Cardiac septum (tissue), 1 donor: ENCODE measurements at regions not wholly inside any gene's neighbourhood (a gene's known extent, or its start where the extent isn't known, plus 50 kb on each side); places are given as distances from the start of the nearest gene placed in this dataset.
"Not testable (repeated sequence)": the region's sequence is repeated elsewhere in the genome, so short reads cannot be mapped to it uniquely, and the experiment has no call there.

Experiments used
- DNase-seq: peaks from one replicate; pipeline ENCODE4 v3.0.0-alpha.2; 2020; ENCODE audit warnings: low spot score
- intact Hi-C: fragments of 100-400 bp; cut with DNase I; formaldehyde crosslinking; loops from one replicate; pipeline ENCODE4 v1.14.0; 2022
- donor health status: DM: no; HTN: no; CAD: no.

DNA sequence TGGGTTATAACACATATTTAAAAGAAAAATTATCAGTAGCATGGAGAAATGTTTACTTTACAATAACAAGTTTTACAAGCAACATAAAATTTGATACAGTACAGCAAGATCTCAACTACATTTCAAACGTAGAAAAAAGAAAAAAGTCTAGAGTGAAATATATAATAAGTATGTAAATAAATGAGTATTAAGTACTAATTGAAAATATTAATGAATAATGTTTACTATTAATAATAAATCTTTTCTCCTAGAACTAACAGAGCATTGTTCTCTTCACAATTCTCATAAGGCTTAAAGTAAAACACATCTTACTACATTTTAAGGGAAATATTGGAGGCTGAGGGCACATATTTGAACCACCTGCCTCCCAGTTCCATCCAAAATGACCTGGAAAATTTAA, 72.1 kb downstream of the TMEM212 start:
- no peak for DNase-seq

DNA sequence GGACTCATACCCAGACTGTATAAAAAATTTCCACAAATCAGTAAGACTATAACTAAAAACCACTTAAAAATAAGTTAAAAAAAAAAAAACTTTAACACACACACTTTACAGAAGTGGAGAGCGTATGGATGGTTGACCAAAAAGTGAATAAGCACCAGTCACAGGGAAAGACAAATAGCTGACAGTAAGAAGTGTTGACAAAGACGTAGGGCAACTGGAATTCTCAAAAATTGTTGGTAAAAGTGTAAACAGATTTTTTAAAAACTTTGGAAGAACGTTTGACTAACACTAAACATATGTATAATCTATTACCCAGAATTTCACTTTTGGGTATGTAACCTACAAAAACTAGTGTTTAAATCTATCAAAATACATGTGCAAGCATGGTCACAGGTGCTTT, 73.7 kb downstream of the TMEM212 start:
- DNase-seq: no peak
- intact Hi-C loops: no loop called here

More for the DNA sequence above, 72.1 kb downstream of the TMEM212 start:
- intact Hi-C loops: no loop called here

DNA sequence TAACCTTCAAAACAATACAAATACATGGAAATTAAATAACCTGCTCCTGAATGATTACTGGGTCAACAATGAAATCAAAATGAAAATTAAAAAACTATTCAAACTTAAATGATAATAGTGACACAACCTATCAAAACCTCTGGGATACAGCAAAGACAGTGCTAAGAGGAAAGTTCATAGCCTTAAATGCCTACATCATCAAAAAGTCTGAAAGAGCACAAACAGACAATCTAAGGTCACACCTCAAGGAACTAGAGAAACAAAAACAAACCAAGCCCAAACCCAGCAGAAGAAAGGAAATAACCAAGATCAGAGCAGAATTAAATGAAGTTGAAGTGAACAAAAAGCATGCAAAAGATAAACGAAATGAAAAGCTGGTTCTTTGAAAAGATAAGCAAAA, 79.5 kb downstream of the TMEM212 start:
- DNase-seq, intact Hi-C loops: not testable (repeated sequence)

DNA sequence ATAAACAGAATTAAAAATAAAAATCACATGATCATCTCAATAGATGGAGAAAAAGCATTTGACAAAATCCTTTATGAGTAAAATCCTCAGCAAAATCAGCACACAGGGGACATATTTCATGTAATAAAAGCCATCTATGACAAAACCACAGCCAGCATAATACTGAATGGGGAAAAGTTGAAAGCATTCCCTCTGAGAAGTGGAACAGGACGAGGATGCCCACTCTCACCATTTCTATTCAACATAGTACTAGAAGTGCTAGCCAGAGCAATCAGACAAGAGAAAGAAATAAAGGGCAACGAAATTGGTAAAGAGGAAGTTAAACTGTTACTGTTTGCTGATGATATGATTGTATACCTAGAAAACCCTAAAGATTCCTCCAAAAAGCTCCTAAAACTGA, 80.5 kb downstream of the TMEM212 start:
- intact Hi-C loops, DNase-seq: not testable (repeated sequence)

DNA sequence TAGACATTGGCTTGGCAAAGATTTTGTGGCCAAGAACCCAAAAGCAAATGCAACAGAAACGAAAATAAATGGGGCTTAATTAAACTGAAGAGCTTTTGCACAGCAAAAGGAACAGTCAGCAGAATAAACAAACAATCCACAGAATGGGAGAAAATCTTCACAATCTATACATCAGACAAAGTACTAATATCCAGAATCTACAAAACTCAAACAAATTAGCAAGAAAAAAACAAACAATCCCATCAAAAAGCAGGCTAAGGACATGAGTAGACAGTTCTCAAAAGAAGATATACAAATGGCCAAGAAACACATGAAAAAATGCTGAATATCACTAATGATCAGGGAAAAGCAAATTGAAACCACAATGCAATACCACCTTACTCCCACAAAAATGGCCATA, 81.7 kb downstream of the TMEM212 start:
- DNase-seq, intact Hi-C loops: not testable (repeated sequence)

DNA sequence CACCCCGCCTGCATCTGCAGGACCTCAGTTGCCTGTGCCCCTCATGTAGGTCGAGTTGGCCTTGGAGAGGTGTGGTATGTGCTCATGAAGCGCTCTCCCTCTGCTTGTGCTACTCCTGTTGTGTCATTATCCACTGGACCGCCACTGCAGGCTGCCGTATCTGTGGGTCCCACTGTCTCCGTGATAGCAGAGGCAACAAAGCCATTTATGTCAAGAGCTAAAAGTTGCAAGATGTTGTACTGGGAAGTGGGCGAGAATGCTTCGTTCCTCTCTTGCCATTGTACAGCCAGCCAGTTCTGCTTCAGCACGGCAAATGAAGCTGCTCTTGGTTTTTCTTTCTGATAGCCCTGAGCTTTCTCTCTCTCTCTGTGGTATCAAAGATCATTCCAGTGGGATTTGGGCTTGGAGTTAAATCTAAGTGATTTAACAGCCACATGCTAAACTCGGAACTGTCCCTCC, 89.0 kb downstream of the TMEM212 start:
- DNase-seq: no peak

DNA sequence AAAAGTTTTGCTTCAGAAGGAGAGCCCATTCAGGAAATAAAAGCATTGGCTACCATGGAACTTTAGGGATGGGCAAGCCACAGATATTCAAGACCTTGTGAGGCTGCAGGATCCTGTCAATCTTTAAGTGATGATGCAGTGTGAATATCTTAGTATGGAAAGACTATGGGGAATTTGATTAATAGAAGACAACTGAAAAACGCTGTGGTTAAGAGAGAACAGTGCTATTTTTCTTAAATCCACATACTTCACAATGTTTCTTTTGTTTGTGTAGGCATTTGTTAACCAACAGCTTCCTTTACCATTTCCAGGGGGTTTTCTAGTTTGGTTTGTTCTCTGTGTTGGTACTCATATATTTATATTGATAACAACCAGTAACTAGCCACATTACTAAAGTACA, 90.3 kb downstream of the TMEM212 start:
- intact Hi-C loops: no loop called here
- no peak for DNase-seq

More for the DNA sequence above, 89.0 kb downstream of the TMEM212 start:
- intact Hi-C loops: no loop called here

DNA sequence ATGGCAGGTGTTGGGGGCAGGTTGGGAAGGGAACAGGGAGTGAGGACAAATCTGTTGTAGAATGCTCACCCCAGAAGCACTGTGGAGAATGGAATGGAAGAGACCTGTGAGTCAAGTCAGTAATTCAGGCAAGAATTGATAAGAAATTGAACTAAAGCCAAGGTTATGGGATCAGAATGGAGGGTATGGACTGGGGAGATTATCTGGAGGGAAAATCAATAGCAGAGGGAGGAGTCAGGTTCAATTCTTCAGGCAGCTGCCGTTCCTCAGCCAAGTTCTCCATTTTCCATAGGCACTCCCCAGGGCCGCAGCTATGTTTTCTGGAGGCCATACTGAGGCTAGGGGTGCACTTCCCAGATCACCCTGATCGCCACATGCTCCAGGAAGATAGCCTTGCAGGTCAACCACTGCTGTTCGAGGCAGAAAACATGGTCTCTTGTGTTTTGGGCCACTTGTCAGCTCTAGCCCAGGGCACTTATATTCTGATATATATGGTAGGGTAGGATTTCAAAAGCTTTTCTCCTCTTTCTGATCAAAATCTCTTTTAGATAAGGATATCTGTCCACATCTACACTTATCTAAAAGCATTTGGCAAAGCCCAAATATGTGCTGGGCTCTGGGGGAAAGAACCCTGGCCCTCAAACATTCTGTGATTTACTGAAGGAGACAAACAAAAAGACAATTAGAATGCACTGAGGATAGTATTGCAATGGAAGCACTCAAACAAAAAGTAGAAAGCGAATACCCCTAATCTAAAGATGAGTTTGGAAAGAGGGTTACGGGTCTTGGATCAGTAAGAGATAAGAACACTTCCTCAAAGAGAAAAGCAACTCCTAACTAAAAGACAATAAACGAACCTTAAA, 92.3 kb downstream of the TMEM212 start:
- intact Hi-C loops: no loop called here
- no peak for DNase-seq

DNA sequence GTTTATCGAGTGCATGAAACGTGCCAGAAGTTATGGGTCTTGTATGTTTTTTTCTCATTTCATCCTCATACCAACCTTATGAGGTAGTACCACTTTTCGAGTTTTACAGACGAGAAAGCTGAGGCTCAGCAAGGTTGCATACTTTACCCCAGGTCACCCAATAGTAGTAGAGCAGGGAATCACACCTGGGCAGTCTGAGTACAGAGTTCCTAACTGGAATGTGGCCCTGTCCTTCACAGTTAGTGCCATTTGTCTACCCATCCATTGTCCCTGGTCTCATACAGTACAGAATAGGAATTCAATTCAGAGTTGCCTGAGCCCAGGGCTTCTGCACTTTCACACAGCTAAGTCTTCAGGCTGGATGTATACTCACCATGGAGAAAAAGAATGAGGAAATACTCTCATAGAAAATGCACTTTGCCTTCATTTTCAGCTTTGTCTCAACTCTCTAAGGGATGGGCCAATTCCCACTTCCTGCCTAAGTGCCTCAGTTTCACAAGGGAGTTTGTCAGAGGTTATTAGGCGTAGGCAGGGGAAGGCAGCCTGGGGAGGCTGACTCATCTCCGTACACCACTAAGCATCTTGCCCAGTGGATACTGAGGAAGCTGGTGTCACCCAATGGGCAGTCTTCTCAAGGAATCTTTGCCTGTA, 93.2 kb downstream of the TMEM212 start:
- DNase-seq: no peak
- intact Hi-C loops: no loop called here

DNA sequence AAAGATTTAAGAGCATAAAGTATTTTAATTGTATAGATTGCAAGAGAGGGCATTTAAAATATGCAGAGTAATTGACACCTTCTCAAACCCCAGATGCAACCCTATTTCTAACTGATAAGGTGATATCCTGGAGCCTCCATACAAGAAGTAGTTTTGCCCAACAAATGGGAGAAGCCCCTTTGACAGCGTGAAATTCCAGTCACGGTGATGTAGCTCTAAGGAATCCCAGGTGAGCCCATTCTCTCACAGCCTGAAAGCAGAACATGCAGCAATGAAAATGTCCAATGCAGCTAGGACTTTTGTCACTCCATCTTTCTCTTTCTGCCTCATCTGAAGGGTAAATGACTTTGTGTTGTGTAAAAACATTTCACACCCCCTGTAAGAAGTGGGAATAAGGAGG, 96.4 kb downstream of the TMEM212 start:
- intact Hi-C loops: no loop called here
- DNase-seq: no peak

DNA sequence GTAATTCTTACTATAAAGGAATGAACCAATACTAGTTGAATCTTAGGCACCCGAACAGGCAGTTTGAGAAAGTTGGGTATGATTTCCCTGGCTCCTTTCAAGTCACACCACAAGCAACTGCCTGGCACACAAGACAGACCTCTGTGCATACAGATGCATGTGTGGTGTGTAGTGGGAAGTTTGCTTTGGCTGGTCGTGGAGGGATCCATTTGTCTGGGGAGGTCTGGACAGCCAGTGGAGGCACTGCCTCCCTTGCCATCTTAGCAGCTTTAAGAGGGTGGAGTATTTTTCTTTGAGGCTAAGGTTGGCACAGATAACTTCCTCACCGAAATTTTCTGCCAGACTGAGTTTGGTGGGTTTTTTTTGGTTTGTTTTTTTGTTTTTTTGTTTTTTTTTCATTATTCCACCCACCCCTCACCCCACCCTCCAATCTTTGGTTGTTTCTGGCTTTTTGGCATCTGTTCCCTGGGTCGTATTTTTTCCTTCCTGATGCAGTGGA, 97.1 kb downstream of the TMEM212 start:
- intact Hi-C loops: no loop called here
- no peak for DNase-seq

DNA sequence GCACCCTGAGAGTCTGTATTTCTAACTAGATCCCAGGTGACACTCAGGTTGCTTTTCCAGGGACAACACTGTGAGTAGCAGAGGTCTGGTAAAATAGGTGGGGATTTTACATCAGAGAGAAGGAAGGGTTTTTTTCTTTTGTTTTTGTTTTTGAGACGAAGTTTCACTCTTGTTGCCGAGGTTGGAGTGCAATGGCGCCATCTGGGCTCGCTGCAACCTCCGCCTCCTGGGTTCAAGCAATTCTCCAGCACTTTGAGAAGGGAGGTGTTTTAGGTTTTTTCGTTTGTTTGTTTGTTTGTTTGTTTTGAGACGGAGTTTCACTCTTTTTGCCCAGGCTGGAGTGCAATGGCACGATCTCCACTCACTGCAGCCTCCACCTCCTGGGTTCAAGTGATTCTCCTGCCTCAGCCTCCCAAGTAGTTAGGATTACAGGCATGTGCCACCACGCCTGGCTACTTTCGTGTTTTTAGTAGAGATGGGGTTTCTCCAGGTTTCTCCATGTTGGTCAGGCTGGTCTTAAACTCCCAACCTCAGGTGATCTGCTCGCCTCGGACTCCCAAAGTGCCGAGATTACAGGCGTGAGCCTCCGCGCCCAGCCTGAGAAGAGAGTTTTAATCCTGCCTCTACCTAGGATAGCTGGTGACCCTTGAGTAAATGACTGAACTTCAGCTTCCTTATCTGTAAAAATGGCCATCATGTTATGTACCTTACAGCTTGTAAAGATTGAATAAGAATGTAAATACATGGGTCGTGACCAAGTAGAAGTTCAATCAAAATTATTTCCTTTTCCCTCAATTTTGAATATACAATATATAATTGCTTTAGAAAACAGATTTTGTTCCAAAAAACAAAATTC, 95.9 kb upstream of the FNDC3B start:
- intact Hi-C loops: no loop called here
- no peak for DNase-seq

DNA sequence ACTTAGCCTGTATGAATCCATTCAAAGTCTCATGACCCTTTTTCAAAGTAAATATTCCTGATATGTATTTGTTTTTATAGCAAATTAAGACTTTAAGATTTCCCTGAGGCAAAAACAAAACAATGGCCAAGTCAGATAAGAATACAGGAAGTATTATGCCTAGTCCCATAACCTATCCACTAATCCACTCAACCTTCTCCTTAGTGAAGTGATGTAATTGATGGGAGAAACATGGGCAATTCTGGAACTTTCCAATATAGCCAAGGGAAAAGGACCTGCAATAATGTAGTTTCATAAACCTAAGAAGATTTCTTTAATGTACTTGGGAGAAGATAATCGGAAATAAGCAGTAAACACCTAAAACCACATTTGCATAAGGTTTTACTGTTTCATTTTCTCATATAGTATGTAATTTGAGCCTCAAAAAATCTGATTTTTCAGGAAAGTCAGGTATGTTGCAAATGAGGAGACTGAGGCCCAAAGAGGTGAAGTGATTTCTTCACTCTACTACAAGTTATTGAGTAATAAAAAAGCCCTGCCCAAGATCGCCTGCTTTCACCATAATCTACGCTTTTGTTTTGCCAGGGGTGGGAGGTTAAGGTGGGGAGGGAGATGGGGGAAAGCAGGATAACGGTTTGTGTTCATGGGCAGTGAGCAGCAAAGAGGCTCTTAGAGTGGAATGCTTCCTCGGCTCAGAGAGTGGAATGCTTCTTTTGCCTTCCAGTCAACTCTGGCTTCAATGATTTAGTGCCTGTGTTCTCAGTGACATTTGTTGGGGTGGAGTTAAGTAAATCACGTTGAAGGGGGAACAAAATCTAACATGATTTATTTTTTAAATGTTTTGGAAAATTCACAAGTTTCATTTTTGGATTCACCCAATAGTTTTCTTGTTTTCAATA, 95.0 kb upstream of the FNDC3B start:
- intact Hi-C loops: no loop called here
- DNase-seq: no peak

DNA sequence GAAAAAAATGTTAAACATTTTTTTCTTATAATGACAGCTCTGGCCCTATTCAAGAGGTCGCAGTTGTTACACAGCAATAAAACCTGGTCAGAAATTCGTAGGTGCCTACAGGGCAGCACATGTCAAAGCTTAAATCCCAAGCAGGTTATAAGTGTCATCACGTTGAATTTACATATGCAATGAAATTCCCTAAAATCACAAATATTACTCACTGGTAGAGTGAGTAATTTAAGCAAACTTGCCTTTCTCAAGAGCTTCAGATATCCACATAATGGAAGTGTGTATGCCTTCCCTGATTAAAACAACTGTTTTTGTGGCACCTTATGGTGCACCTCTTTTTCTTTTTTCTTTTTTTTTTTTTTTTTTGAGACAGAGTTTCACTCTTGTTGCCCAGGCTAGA, 90.7 kb upstream of the FNDC3B start:
- no peak for DNase-seq
- intact Hi-C loops: no loop called here

DNA sequence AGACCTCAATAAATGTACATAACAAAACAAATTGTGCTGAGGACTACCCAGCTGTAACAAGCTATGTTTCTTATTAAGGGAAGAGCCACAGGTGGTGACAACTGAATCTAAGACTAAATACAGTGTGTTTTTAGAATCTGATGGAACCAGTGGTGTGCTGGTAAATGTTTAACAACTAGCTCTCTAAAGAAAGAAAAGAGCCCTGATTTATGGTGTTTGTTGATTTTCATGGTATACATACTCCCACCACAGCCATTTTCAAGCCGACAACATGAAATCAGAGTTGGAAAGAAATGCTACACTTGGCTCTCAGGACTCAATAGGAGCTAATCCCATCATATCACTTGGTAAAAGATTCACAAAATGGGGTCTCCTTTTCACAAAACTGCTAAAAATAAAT, 89.8 kb upstream of the FNDC3B start:
- intact Hi-C loops: no loop called here
- no peak for DNase-seq

DNA sequence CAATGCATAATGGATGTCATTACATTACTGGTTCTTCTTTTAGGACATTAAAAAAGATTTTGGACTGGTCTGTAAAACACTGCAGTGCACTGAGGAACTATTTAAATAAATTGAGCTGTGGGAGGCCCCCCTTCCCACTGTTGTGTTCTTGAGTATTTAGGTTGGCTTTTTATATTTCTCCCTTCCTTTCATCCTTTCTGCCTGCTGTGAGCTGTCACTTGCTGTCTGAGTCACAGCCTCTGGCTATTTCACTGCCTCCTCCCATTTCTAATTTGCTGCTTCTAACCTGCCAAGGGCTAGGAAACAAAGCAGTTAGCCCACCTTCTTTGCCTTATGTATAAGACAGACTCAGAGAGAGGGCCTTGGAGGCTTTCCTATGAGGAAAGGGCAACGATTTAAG, 89.0 kb upstream of the FNDC3B start:
- DNase-seq: no peak
- intact Hi-C loops: no loop called here

DNA sequence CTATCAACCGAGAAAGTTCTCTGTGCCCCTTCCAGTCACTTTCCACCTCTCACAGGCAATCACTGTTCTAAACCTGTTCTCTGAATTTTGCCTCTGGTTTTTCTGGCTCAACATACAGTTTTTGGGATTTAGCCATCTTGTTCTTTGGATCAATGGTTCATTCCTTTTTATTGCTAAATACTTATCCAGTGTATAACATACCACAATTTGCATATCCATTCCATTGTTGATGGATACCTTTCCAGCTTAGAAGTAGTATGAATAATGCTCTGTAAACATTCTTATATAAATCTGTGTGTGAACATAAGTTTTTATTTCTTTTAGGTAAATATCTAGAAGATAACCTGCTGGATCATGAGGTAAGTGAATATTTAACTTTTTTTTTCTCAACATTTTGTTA, 87.8 kb upstream of the FNDC3B start:
- intact Hi-C loops: no loop called here
- DNase-seq: no peak

DNA sequence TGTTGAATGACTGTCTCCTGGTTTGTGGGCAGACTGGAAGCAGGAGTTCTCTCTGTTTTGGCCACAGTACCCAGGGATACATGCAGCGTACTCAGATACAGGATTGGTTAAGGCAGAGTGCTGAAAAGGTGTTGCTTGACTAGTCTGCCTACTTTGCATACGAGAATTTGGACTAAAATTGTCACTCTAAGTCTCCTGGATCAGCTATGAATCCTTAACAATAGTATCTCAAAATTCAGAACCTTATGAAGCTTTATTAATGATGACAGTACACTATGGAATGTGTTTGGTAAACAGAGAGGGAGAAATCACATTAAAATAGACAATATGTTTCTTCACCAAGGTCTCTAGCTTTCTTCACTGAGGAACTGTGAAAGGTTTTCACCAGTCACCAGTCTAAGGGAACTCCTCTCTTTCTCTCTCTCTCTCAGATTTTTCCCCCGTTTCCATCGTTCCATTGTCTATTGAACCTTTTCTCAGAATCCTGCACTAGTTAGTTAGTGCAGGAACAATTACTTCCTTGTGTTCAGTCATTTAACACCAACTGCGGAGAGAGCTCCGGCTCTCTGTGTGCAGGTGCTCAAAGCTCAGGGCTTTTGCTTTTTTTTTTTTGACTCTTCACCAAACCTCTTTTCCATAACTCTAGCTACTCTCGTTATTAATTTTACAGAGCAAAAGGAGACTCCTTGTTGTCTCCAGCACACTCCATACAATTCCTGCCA, 85.9 kb upstream of the FNDC3B start:
- intact Hi-C loops: no loop called here
- DNase-seq: no peak
